ENCODE measurements at regions not wholly inside any gene's neighbourhood (a gene's known extent, or its start where the extent isn't known, plus 50 kb on each side); places are given as distances from the start of the nearest gene placed in this dataset.
"Not testable (repeated sequence)": the region's sequence is repeated elsewhere in the genome, so short reads cannot be mapped to it uniquely, and the experiment has no call there.

DNA sequence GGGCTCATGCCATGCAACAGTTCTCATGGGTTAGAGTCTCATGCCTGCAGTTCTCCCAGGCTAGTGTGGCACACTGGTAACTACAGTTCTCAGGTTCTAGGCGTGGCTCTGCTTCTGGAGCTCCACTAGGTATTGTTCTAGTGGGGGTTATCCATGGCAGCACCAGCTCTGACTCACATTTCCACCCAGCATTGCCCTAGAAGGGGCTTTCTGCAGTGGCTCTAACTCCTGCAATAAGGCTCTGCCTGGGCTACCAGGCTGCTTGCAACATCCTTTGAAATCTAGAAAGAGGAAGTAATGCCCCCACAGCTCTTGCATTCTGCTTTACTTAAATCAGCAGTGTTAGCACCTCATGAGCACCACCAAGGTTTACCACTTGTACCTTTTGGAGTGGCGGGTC lies 220.3 kb upstream of the ARID2 start:
- no peak for DNase-seq (ENCODE audit: low read depth)
- H3K4me3 ChIP-seq (ENCODE audit: low read depth, low read length), result no peak overlapping the region
- no peak for TF ChIP-seq CTCF (conservative IDR thresholded peaks at IDR 0.05; ENCODE audit: low read depth, low read length)

DNA sequence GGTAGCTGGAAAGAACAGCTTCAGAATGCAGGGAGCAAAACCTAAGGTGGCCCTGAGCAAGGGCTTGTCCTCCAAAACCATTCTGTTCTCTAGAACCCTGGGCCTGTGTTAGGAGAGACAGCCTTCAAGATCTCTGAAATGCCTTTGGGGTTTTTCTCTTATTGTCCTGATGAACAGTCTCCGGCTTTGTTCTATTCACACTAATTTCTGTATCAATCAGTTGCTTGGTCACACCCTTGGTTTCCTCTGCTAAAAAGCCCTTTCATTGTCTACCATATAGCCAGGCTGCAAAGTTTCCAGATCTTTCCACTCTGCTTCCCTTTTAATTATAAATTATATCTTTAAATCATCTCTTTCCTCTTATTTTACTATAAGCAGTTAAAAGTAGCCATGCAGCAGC lies 219.9 kb upstream of the ARID2 start:
- TF ChIP-seq CTCF (conservative IDR thresholded peaks at IDR 0.05; ENCODE audit: low read depth, low read length), result no peak
- no peak for DNase-seq (ENCODE audit: low read depth)
- no peak overlapping the region for H3K4me3 ChIP-seq (ENCODE audit: low read depth, low read length)

DNA sequence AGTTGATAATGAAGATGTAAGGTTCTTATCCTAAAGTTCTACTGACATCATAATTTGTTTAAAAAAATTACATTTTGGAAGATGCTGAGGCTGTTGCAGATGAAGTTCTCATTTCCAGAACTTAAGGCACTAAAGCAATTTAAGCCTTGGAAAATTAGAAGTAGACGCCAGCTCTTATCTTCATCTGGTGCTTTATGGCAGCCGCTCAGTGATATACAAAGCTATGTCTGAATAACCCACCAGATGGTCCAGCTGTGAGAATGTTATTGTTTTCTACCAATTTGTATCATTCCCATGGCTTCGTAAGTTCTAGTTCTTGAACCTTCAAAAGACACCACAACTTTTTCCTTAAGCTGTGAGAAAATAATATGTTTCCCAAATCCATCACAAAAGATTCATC lies 212.1 kb upstream of the ARID2 start:
- DNase-seq (ENCODE audit: low read depth), result no peak
- no peak for TF ChIP-seq CTCF (conservative IDR thresholded peaks at IDR 0.05; ENCODE audit: low read depth, low read length)
- H3K4me3 ChIP-seq (ENCODE audit: low read depth, low read length), result no peak overlapping the region

GRCh38 chr12:45518291-45519235 lies 210.9 kb upstream of the ARID2 start:
- no peak overlapping the region for H3K4me3 ChIP-seq (ENCODE audit: low read depth, low read length)
- no peak for DNase-seq (ENCODE audit: low read depth)
- TF ChIP-seq CTCF (conservative IDR thresholded peaks at IDR 0.05; ENCODE audit: low read depth, low read length), result no peak

DNA sequence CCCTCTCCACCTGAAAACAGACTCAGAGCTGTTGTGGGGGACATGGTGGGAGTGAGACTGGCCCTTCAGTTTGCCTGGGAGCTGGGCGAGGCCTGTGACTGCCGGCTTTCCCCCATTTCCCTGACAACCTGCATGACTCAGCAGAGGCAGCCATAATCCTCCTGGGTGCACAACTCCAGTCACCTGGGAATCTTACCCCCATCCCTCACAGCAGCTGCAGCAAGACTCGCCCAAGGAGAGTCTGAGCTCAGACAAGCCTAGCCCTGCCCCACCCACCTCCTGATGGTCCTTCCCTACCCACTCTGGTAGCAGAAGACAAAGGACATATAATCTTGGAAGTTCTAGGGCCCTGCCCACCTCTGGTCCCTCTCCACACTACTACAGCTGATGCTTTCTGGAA lies 207.3 kb upstream of the ARID2 start:
- no peak overlapping the region for H3K4me3 ChIP-seq (ENCODE audit: low read depth, low read length)
- DNase-seq (ENCODE audit: low read depth), result no peak
- TF ChIP-seq CTCF (conservative IDR thresholded peaks at IDR 0.05; ENCODE audit: low read depth, low read length), result no peak

- H3K4me3 ChIP-seq (ENCODE audit: low read depth, low read length); DNase-seq (ENCODE audit: low read depth): not testable (repeated sequence)
These were observed 202.7 kb upstream of the ARID2 start for GRCh38 chr12:45526823-45527222.

DNA sequence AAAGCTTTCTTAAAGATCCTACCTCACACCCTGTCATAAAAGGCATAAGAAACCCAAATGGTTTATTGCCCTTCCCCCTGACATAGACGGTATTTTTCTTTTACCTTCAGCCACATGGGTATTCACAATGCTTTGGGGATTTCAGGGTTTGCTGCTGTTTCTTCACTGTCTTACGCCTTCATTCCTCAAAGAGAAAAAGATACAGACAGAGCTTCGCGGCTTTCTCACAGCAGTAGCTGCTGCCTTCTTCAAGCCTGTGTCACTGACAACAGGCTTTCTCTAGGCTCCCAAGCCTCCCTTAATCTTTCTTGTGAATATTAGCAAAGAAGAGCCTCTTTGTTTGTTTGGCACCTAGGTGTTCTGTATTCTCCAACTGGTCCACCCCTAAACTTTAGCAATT lies 197.4 kb upstream of the ARID2 start:
- DNase-seq (ENCODE audit: low read depth), result peak; percentile 12
- no peak for TF ChIP-seq CTCF (conservative IDR thresholded peaks at IDR 0.05; ENCODE audit: low read depth, low read length)
- no peak overlapping the region for H3K4me3 ChIP-seq (ENCODE audit: low read depth, low read length)
